ENCODE measurements at regions not wholly inside any gene's neighbourhood (a gene's known extent, or its start where the extent isn't known, plus 50 kb on each side); places are given as distances from the start of the nearest gene placed in this dataset.

DNA sequence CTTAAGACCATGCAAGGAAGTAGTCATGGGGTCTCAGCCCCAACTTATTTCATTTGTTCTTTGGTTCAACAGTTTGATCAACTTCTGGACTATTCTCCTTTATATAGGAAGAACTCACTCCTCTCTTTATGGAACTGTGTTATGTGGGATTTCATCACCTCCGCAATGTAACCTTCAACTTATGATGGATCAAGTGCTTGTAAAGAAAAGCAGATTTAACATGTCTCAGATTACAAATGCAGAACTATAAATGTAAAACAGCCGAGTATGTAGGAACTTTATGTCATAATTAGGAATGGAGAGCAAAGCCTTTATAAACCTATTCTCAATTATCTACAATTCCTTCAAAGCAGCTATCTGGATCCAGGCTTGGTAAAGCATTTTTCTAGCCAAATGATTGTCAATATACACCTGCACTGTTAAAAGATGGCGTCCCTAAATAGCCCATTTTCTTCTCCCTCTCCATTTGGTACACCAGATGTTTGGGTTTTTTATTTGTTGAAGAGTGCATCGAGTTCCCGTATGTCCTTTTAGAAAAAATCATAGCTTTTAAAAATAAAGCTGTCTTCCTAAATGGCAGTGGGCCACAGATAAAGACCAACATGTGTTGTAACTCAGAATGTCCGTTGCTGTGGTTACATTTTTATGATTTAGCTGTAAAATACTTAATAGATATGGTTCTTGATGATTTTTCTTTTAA, 985.1 kb upstream of the SLC35B3 start:
- H3K4me3 ChIP-seq (replicated peaks in 1 of 3; ENCODE audit: insufficient read depth in 1 of 3, low read depth in 2 of 3, low read length in 3 of 3): no peak overlapping the region
- no peaks in the 10 kb centered on the region for H3K4me1 ChIP-seq (ENCODE audit: insufficient read depth, low read length)
- H4K20me1 ChIP-seq (ENCODE audit: insufficient read depth, low read length): no peaks in the 10 kb centered on the region
- ATAC-seq (no peak), DNase-seq (ENCODE audit: low spot score) (no peak), FAIRE-seq (no peak)
- no peak overlapping the region for H3K9ac ChIP-seq (ENCODE audit: insufficient read depth, low read depth, low read length)
- ChIA-PET POLR2A (no interaction called here), CTCF (ENCODE audit: low intra/inter-chr PET ratio, low total read pairs) (no interaction called here)
- no peak overlapping the region for H3K27ac ChIP-seq (ENCODE audit: extremely low read length, insufficient read depth, low read length)
- intact Hi-C loops (cut with micrococcal nuclease; ENCODE audit: unreplicated experiment): no loop called here
- TF ChIP-seq, protein P1, sequence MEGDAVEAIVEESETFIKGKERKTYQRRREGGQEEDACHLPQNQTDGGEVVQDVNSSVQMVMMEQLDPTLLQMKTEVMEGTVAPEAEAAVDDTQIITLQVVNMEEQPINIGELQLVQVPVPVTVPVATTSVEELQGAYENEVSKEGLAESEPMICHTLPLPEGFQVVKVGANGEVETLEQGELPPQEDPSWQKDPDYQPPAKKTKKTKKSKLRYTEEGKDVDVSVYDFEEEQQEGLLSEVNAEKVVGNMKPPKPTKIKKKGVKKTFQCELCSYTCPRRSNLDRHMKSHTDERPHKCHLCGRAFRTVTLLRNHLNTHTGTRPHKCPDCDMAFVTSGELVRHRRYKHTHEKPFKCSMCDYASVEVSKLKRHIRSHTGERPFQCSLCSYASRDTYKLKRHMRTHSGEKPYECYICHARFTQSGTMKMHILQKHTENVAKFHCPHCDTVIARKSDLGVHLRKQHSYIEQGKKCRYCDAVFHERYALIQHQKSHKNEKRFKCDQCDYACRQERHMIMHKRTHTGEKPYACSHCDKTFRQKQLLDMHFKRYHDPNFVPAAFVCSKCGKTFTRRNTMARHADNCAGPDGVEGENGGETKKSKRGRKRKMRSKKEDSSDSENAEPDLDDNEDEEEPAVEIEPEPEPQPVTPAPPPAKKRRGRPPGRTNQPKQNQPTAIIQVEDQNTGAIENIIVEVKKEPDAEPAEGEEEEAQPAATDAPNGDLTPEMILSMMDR (CRISPR knock-in tag; IDR thresholded peaks at IDR 0.05): no peak
- TF ChIP-seq, protein P2, sequence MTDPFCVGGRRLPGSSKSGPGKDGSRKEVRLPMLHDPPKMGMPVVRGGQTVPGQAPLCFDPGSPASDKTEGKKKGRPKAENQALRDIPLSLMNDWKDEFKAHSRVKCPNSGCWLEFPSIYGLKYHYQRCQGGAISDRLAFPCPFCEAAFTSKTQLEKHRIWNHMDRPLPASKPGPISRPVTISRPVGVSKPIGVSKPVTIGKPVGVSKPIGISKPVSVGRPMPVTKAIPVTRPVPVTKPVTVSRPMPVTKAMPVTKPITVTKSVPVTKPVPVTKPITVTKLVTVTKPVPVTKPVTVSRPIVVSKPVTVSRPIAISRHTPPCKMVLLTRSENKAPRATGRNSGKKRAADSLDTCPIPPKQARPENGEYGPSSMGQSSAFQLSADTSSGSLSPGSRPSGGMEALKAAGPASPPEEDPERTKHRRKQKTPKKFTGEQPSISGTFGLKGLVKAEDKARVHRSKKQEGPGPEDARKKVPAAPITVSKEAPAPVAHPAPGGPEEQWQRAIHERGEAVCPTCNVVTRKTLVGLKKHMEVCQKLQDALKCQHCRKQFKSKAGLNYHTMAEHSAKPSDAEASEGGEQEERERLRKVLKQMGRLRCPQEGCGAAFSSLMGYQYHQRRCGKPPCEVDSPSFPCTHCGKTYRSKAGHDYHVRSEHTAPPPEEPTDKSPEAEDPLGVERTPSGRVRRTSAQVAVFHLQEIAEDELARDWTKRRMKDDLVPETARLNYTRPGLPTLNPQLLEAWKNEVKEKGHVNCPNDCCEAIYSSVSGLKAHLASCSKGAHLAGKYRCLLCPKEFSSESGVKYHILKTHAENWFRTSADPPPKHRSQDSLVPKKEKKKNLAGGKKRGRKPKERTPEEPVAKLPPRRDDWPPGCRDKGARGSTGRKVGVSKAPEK (CRISPR knock-in tag; IDR thresholded peaks at IDR 0.05; ENCODE audit: borderline replicate concordance): no peak
- TF ChIP-seq FOSL1 (CRISPR knock-in tag; IDR thresholded peaks at IDR 0.05; ENCODE audit: borderline replicate concordance): no peak
- no peak for TF ChIP-seq NFE2 (CRISPR knock-in tag; IDR thresholded peaks at IDR 0.05)
- TF ChIP-seq DMAP1 (CRISPR knock-in tag; IDR thresholded peaks at IDR 0.05): no peak
- TF ChIP-seq SMYD3 (CRISPR knock-in tag; IDR thresholded peaks at IDR 0.05): no peak
- TF ChIP-seq ZNF792 (CRISPR knock-in tag; IDR thresholded peaks at IDR 0.05): no peak
- TF ChIP-seq, protein P3, sequence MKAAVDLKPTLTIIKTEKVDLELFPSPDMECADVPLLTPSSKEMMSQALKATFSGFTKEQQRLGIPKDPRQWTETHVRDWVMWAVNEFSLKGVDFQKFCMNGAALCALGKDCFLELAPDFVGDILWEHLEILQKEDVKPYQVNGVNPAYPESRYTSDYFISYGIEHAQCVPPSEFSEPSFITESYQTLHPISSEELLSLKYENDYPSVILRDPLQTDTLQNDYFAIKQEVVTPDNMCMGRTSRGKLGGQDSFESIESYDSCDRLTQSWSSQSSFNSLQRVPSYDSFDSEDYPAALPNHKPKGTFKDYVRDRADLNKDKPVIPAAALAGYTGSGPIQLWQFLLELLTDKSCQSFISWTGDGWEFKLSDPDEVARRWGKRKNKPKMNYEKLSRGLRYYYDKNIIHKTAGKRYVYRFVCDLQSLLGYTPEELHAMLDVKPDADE (CRISPR knock-in tag; IDR thresholded peaks at IDR 0.05): no peak
- TF ChIP-seq FOXK2 (IDR thresholded peaks at IDR 0.05): no peak
- no peak for TF ChIP-seq ZNF24 (IDR thresholded peaks at IDR 0.05)
- no peak for TF ChIP-seq TBX3 (IDR thresholded peaks at IDR 0.05; ENCODE audit: borderline replicate concordance)
- TF ChIP-seq, protein P4, sequence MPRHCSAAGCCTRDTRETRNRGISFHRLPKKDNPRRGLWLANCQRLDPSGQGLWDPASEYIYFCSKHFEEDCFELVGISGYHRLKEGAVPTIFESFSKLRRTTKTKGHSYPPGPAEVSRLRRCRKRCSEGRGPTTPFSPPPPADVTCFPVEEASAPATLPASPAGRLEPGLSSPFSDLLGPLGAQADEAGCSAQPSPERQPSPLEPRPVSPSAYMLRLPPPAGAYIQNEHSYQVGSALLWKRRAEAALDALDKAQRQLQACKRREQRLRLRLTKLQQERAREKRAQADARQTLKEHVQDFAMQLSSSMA (CRISPR knock-in tag; IDR thresholded peaks at IDR 0.05): no peak
- TF ChIP-seq, protein P5, sequence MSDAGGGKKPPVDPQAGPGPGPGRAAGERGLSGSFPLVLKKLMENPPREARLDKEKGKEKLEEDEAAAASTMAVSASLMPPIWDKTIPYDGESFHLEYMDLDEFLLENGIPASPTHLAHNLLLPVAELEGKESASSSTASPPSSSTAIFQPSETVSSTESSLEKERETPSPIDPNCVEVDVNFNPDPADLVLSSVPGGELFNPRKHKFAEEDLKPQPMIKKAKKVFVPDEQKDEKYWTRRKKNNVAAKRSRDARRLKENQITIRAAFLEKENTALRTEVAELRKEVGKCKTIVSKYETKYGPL (CRISPR knock-in tag; IDR thresholded peaks at IDR 0.05): no peak
- no peak for TF ChIP-seq RFX3 (CRISPR knock-in tag; IDR thresholded peaks at IDR 0.05)
- no peak for TF ChIP-seq REXO4 (CRISPR knock-in tag; IDR thresholded peaks at IDR 0.05; ENCODE audit: borderline replicate concordance)
- TF ChIP-seq, protein P6, sequence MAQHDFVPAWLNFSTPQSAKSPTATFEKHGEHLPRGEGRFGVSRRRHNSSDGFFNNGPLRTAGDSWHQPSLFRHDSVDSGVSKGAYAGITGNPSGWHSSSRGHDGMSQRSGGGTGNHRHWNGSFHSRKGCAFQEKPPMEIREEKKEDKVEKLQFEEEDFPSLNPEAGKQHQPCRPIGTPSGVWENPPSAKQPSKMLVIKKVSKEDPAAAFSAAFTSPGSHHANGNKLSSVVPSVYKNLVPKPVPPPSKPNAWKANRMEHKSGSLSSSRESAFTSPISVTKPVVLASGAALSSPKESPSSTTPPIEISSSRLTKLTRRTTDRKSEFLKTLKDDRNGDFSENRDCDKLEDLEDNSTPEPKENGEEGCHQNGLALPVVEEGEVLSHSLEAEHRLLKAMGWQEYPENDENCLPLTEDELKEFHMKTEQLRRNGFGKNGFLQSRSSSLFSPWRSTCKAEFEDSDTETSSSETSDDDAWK (CRISPR knock-in tag; IDR thresholded peaks at IDR 0.05): no peak
- BruUV-seq (replicated peaks): no TSS peak
- peaks cover 37% of the 10 kb centered on the region for H3K9me3 ChIP-seq (ENCODE audit: low read length)
- H3K36me3 ChIP-seq (replicated peaks in 1 of 2; ENCODE audit: control insufficient read depth in 1 of 2, insufficient read depth in 2 of 2, low read length in 2 of 2): no peaks in the 10 kb centered on the region
- in situ Hi-C loops (cut with HindIII; ENCODE audit: extremely low pct_ligation_motif_present, low pct_unique_long_range_greater_than_20kb): loop anchor here (25.0 kb wide), 2 partner anchors 433 to 908 kb away; no protein-coding TSS in a partner anchor
- H3K27me3 ChIP-seq (ENCODE audit: control insufficient read depth in 1 of 2, insufficient read depth in 2 of 2, low read length in 2 of 2): no peaks in the 10 kb centered on the region
- WGBS (ENCODE audit: low lambda C conversion rate): 5% methylated on average over 6 of the region's 6 CpGs
- no peak overlapping the region for H3K4me2 ChIP-seq (ENCODE audit: low read depth, low read length)
- H3K79me2 ChIP-seq (ENCODE audit: insufficient read depth, low read length): no peaks in the 10 kb centered on the region
- no peak overlapping the region for H2AFZ ChIP-seq (ENCODE audit: low read length)

Measured in HepG2 (cell line).